Endothelial cell of umbilical vein (primary cell): ENCODE measurements at regions not wholly inside any gene's neighbourhood (a gene's known extent, or its start where the extent isn't known, plus 50 kb on each side); places are given as distances from the start of the nearest gene placed in this dataset.

Experiments used
- EZH2 ChIP-seq: IDR thresholded peaks from 2 replicates; pipeline ENCODE4 v1.6.1; 2012; ENCODE audit warnings: borderline replicate concordance, low read depth, mild to moderate bottlenecking, moderate library complexity, low read length, inconsistent platforms; ENCODE audit not compliant: severe bottlenecking
- MYC ChIP-seq: IDR thresholded peaks from one replicate; pipeline ENCODE4 v1.6.1; 2011; ENCODE audit warnings: mild to moderate bottlenecking, low read depth, low read length
- TF ChIP-seq, protein P1 (sequence below), 2 donors: IDR thresholded peaks; 1 replicate in 1 of 2; 2 replicates in 1 of 2; pipeline ENCODE4 v1.5.1; 2011; ENCODE audit warnings: low read length in 2 of 2, mild to moderate bottlenecking in 2 of 2, moderate library complexity in 2 of 2, control low read depth in 1 of 2, inconsistent platforms in 1 of 2, low read depth in 1 of 2; ENCODE audit not compliant: insufficient read depth in 1 of 2; ENCODE audit errors: extremely low read depth in 1 of 2

DNA sequence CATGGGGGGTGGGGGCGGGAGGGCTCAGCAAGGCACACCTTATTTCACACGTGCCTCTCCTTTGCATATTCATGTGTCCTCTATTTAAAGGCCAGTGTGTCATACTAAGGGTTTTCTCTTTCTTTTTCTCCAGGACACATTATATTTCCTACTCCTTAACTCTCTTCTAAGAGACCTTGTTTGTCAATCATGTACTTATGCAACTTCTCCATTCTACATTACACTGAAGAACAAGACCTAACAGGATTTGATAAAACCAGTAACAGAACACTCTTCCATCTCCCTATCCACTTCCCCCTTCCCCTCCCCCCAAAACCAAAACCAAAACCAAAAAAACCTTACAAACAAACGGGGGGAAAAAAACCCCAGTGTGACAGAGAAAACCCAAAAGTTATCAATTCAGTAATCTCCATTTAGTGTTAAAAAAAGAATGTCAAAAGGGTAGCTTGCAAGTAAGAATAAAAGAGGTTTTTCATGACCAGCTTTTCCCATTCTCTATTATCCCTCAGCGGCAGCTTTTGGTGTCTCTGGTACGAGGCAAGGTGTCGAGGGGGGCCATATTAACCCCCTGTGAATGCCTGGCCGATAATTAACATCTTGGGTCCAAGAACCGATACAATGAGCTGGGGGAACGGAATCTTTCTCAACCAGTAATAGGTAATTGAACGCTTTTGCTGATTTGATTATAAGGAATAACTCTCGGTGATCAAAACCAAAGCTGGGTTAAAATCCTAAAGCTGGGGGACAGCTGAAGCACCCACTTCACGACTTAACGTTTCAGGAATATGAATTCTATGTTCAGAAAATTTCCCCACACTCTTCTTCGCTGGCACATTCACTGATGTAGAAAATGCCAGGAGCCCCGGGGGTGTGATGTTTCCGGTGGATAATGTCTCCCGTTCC is 191.0 kb upstream of the TCF4 start:
- TF ChIP-seq, protein P1, sequence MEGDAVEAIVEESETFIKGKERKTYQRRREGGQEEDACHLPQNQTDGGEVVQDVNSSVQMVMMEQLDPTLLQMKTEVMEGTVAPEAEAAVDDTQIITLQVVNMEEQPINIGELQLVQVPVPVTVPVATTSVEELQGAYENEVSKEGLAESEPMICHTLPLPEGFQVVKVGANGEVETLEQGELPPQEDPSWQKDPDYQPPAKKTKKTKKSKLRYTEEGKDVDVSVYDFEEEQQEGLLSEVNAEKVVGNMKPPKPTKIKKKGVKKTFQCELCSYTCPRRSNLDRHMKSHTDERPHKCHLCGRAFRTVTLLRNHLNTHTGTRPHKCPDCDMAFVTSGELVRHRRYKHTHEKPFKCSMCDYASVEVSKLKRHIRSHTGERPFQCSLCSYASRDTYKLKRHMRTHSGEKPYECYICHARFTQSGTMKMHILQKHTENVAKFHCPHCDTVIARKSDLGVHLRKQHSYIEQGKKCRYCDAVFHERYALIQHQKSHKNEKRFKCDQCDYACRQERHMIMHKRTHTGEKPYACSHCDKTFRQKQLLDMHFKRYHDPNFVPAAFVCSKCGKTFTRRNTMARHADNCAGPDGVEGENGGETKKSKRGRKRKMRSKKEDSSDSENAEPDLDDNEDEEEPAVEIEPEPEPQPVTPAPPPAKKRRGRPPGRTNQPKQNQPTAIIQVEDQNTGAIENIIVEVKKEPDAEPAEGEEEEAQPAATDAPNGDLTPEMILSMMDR (IDR thresholded peaks at IDR 0.05; ENCODE audit: extremely low read depth in 1 of 2, insufficient read depth in 1 of 2, low read depth in 1 of 2, low read length in 2 of 2): no peak
- TF ChIP-seq MYC (no peak), EZH2 (no peak)
